Dedifferentiated amniotic fluid mesenchymal stem cell (primary cell): ENCODE measurements at regions not wholly inside any gene's neighbourhood (a gene's known extent, or its start where the extent isn't known, plus 50 kb on each side); places are given as distances from the start of the nearest gene placed in this dataset.
A peak's percentile ranks its signal among the peaks of the same experiment; 100 is the strongest.

ENCODE experiments used
- DNase-seq: peaks from one replicate; pipeline ENCODE4 v3.0.0-alpha.2; 2016; ENCODE audit errors: extremely low spot score

- DNase-seq: peak; percentile 28
These were observed 567.3 kb downstream of the MIAT start for GRCh38 chr22:27224485-27225374.

DNA sequence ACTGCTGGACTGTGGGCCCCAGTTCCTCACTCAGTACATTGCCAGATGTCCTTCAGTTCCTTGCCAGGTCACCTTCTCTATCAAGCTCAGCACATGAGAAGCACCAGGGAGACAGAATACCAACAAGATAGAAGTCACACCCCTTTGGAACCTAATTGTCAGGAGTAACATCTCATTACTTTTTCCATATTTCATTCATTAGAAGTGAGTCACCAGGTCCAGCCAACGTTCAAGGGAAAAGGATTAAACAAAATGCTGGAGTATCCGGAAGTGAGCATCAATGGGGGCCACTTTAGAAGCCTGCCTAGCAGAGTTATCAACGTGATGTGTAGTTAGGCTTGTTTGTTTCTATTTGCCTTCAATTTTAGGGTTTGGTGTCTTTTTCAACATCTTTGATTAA lies 569.3 kb downstream of the MIAT start:
- DNase-seq: no peak

- no peak for DNase-seq
These were observed 571.4 kb downstream of the MIAT start for GRCh38 chr22:27228771-27229170.

- no peak for DNase-seq
These were observed 571.4 kb downstream of the MN1 start for GRCh38 chr22:27230189-27230588.

DNA sequence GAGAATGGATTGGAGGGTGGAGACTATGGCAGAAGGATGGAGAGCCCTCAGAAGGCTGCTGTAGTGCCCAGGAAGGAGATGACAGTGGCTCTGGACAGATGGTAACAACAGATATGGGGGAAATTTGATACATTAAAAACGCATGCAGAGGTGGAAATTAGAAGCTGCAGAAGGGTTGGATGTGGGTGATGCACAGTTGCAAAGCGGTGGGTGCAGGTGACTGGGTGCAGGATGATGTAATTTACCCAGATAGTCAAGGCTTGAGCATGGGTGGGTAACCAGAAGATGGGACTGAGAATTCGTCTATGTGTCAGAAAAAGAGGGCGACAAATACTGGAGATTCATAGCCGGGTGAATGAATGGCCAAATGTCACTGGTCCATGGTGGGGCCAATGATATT lies 570.3 kb downstream of the MN1 start:
- no peak for DNase-seq

DNA sequence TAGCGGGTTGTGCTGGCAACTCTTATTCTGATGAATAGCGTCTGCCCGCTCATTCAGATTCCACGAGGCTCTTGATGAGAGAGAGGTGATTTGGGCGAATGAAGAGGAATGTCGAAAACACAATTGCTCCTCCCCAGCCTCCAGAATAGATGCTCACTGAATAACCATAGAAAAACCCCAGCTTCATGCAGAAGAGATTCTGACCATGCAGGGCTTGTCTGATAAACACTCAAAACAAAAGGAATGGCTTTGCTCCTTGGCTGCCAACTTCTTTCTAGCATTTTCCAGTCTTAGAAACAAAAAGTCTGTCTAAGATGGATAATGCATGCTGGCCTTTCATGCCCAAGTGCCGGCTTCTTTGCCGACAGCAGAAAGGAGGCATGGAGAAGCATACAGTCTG lies 569.5 kb downstream of the MN1 start:
- DNase-seq: no peak

GRCh38 chr22:27237080-27237741 lies 564.3 kb downstream of the MN1 start:
- no peak for DNase-seq

- peak; percentile 63 for DNase-seq
These were observed 562.5 kb downstream of the MN1 start for GRCh38 chr22:27238935-27239510.

DNA sequence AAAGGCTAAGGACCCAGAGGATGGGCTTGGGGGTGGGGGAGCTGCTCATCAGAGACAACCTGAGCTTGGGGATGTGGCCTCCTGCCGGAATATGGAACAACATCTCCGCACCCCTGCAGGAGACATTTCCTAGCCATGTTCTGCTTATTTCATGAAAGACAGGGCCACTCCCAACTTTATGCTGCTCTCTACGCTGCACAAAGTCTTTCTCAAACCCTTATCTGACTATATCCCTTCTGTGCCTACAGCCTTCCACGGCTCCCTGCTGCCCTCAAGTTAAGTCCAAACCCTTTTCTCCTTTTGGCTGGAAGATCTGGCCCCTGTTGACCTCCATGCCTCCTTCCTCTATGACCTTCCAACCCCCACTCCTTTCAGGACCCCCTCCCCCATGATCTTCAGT lies 562.0 kb downstream of the MN1 start:
- DNase-seq: no peak

DNA sequence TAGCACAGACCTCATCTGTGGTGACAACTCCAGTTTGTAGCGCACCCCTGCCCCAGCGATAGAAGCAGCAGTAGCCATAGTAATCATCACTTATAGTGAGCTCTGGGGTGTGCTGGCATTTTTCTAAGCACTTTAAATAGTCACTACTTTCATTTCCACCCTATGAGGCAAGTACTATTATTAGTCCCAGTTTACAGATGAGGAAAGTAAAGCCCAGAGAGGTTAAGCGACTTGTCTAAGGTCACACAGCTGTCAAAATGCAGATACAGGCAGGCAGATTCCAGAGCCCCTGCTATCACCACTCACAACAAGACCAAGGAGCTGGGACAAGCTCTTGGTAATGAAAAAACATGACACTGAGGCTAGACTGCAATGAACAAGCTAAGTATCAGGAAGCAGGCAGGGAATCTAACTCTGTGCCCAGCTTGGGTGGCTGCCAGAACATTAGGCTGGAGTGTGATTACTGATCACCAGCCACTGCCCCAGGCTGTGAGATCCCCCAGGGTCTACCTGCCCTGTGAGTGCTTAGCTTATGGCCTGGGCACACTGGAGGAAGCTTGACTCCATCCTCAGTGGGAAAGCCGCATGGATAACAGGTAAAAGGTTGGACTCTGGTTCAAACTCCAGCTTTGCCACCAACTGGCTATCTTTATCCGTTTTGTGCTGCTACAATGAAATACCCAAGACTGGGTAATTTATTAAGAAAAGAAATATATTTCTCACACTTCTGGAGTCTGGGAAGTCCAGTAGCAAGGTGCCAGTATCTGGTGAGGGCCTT lies 561.1 kb downstream of the MN1 start:
- no peak for DNase-seq

DNA sequence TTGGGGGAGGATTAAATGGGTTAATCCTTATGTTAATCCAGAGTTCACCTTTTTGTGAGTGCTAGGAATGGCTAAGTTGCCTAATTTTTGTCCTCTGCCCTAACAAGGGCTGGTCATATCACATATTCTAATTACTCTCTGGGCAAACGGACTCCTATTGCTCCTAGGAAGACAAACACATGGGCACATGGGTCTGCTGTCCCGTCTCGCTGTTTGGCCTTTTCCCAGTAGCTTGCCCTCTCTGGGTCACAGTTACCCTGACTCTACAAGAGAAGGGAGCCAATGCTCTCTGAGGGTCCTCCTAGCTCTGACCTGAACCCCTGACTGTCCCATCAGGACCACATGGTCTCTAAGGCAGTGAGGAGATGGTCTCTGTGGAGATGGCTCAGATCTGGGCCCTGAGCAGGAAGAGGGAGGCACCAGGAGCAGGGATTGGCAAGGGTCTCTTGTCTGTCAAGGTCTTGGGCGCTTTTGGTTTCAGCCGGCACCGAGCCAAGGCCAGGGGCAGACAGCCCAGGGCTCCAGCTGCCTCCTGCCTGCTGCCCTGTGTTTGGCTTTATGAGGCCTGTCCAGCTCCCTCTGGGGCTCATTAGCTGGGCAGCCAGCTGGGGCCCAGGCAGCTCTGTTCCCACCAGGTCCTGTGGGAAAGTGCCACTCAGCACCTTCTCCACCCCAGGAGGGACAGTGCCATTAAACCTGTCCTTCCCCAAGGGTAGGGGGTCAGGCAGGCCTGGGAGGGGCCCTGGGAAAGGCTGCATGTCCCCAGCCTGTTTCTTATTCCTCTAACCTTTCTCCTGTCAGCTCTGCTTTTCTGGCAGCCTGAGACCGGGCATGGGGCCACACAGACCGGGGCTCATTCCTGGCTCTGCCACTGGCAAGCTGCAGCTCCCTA lies 559.9 kb downstream of the MN1 start:
- DNase-seq: no peak

- DNase-seq: no peak
These were observed 559.1 kb downstream of the MN1 start for GRCh38 chr22:27242474-27242873.

DNA sequence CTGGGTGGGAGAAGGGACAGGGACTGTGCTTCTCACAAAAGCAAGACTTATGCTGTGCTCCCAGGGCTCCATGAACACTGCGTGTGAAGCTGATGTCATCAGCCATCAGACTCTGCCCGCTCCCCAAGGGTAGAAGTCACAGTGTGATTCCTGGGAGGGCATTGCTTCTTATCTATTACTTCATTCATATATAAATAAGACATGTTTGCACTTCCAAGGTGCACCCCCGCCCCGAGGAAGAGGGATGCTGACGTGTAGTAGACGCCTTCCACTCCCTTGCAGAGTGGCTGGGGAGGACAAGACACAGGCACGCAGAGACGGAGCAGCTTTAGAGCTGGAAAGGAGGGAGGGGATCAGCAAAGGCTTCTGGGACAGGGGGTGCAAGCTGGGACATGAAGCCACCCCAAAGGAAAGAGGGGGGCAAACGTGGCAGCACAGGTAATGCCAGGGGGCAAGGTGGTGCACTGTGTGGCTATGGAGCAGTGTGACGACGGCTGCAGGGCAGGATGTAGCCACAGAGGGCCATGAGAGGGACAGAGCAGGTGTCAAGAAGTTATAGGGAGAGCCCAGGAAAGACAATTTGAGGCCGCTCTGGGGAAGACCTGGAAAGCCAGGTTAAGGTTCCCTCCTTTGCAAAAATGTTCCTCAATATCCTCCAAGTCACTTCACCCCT lies 558.5 kb downstream of the MN1 start:
- DNase-seq: no peak

GRCh38 chr22:27244328-27244727 lies 557.2 kb downstream of the MN1 start:
- DNase-seq: no peak

- DNase-seq: no peak
These were observed 556.5 kb downstream of the MN1 start for GRCh38 chr22:27245056-27245455.

DNA sequence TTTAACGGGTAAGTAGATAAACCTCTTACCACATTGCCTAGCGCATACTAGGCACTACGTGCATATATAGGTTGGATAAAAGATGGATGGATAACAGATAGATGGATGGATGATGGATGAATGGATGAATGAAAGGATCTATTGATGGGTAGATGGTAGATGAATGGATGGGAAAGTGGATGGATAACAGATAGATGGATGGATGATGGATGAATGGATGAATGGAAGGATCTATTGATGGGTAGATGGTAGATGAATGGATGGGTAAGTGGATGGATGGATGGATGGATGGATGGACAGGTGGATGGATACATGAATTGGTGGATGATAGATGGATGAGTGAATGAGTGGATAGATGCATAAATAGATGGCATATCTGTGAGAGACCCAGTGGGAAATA lies 555.0 kb downstream of the MN1 start:
- no peak for DNase-seq

DNA sequence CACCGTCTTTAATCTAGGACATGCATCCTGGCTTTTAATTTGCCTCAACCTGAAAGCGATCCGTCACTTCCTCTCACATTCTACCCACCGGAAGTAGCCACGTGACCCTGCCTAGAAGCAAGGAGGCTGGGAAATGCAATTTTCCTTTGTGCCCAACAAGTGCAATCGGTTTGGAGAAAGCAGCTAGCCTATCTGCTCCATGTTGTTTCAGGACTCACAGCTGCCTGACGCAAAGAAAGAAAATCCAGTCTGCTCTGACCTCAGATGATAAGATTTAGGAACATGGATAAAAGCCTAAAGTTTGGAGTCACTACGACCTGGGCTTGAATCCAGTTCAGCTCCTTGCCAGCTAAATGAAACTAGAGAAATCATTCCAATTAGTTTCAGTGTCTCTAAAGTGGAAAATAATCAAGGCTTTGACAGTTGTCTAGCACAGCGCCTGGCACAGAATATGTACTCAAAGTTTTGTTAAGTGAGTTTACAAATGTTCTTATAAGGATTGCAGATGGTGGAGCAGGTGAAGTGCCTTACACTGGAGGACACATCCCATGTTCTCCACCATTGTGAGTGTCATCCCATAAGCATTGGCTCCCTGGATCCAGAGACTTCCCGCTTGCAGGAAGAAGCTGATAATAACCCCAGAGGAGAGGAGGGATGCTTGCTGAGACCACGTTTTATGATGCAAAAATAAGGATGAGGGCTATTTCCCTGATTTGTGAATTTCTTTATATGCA lies 553.7 kb downstream of the MN1 start:
- DNase-seq: no peak

DNA sequence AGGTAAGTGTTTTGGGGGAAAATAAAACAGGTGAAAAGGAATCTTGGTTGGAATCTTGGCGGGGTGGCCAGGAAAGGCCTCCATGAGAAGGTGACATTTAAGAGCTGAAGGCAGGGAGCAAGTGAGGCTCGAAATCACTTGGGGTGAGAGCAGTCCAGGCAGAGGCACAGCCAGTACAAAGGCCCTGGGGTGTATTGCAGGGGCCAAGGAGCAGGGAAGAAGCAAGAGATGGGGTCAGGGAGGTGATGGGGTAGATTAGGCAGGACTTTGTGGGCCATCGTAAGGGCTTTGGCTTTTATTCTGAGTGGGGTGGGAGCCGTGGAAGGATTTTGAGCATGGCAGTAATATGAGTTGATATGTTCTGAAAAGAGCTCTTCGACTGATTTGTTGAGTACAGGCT lies 551.1 kb downstream of the MN1 start:
- no peak for DNase-seq

DNA sequence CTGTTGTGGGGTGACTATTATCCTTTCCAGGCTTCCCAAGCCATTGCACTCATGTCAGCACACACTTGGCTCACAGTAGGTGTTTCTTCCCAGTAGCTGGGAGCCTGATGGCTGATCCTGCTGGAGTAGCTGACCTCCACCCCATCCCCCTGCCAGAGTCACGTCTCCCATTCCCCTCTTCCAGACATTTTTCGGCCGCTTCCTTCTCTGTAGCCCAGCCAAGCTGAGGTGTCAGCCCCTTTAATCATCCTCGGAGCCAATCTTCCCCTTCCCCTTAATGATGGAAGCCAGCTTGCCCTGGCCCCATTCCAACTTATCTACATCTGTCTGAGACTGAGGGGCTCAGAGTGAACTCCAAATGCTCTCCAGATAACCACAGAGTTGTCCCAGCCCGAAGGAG lies 550.7 kb downstream of the MN1 start:
- no peak for DNase-seq

DNA sequence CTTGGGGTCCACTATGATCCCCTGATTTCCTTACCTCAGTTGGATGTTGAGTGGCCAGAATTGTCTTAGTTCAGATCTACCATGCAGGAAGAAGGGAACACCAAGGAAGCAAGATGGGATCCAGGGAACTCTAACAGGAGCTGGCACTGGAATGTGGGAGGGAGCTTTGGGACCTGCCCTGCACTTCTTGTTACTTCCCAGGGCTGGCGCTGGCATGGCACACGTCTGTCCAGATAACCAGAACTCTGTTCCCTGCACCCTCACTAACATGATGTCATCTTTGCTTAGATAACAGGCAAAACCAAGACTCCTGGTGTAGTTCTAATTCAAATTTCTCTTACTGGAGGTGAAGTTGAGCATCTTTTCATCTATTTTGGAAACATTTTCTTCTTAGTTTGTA lies 550.0 kb downstream of the MN1 start:
- no peak for DNase-seq
